ENCODE measurements at regions not wholly inside any gene's neighbourhood (a gene's known extent, or its start where the extent isn't known, plus 50 kb on each side); places are given as distances from the start of the nearest gene placed in this dataset.
"Not testable (repeated sequence)": the region's sequence is repeated elsewhere in the genome, so short reads cannot be mapped to it uniquely, and the experiment has no call there.

GRCh38 chr1:96545935-96546656 lies 175.5 kb upstream of the PTBP2 start:
- no peak for DNase-seq (ENCODE audit: low read depth)

GRCh38 chr1:96550061-96550460 lies 171.5 kb upstream of the PTBP2 start:
- no peak for DNase-seq (ENCODE audit: low read depth)

GRCh38 chr1:96552451-96552850 lies 169.1 kb upstream of the PTBP2 start:
- no peak for DNase-seq (ENCODE audit: low read depth)

GRCh38 chr1:96553811-96554210 lies 167.8 kb upstream of the PTBP2 start:
- no peak for DNase-seq (ENCODE audit: low read depth)

- no peak for DNase-seq (ENCODE audit: low read depth)
These were observed 167.2 kb upstream of the PTBP2 start for GRCh38 chr1:96554364-96554763.

GRCh38 chr1:96557336-96557735 lies 164.2 kb upstream of the PTBP2 start:
- DNase-seq (ENCODE audit: low read depth), result no peak

- DNase-seq (ENCODE audit: low read depth), result no peak
These were observed 162.9 kb upstream of the PTBP2 start for GRCh38 chr1:96558635-96559034.

GRCh38 chr1:96559181-96559580 lies 162.4 kb upstream of the PTBP2 start:
- no peak for DNase-seq (ENCODE audit: low read depth)

GRCh38 chr1:96559707-96560596 lies 161.6 kb upstream of the PTBP2 start:
- DNase-seq (ENCODE audit: low read depth), result peak; percentile 84

GRCh38 chr1:96562094-96562493 lies 159.5 kb upstream of the PTBP2 start:
- DNase-seq (ENCODE audit: low read depth), result no peak

GRCh38 chr1:96564401-96564800 lies 157.2 kb upstream of the PTBP2 start:
- not testable (repeated sequence) for DNase-seq (ENCODE audit: low read depth)

GRCh38 chr1:96565546-96565945 lies 156.0 kb upstream of the PTBP2 start:
- DNase-seq (ENCODE audit: low read depth), result no peak

- DNase-seq (ENCODE audit: low read depth), result no peak
These were observed 152.9 kb upstream of the PTBP2 start for GRCh38 chr1:96568639-96569038.

- no peak for DNase-seq (ENCODE audit: low read depth)
These were observed 152.3 kb upstream of the PTBP2 start for GRCh38 chr1:96569288-96569687.

GRCh38 chr1:96579636-96580035 lies 141.9 kb upstream of the PTBP2 start:
- DNase-seq (ENCODE audit: low read depth), result no peak

GRCh38 chr1:96580920-96581319 lies 140.7 kb upstream of the PTBP2 start:
- DNase-seq (ENCODE audit: low read depth), result no peak

GRCh38 chr1:96581772-96582171 lies 139.8 kb upstream of the PTBP2 start:
- DNase-seq (ENCODE audit: low read depth), result no peak

- no peak for DNase-seq (ENCODE audit: low read depth)
These were observed 137.7 kb upstream of the PTBP2 start for GRCh38 chr1:96583903-96584302.

- DNase-seq (ENCODE audit: low read depth), result no peak
These were observed 134.4 kb upstream of the PTBP2 start for GRCh38 chr1:96587222-96587621.

GRCh38 chr1:96588416-96588995 lies 133.1 kb upstream of the PTBP2 start:
- DNase-seq (ENCODE audit: low read depth), result no peak

GRCh38 chr1:96595530-96595929 lies 126.1 kb upstream of the PTBP2 start:
- DNase-seq (ENCODE audit: low read depth), result not testable (repeated sequence)

GRCh38 chr1:96596226-96596922 lies 125.2 kb upstream of the PTBP2 start:
- DNase-seq (ENCODE audit: low read depth), result peak; percentile 15
